H1 (cell line): ENCODE measurements at regions not wholly inside any gene's neighbourhood (a gene's known extent, or its start where the extent isn't known, plus 50 kb on each side); places are given as distances from the start of the nearest gene placed in this dataset.

Experiments used
- BRCA1 ChIP-seq: IDR thresholded peaks from 2 replicates; pipeline ENCODE4 v1.6.1; 2012; ENCODE audit warnings: low read depth, low read length, improper control_type of control experiment
- CBX5 ChIP-seq: fragments of 300-800, 300-1000 bp; sonication (generic); IDR thresholded peaks from 2 replicates; pipeline ENCODE4 v1.7.1; 2016; ENCODE audit warnings: antibody characterized with exemption, low read length, low read depth
- CEBPB ChIP-seq: IDR thresholded peaks from 2 replicates; pipeline ENCODE4 v1.6.1; 2012; ENCODE audit warnings: low read depth, low read length
- CHD1 ChIP-seq: IDR thresholded peaks from 2 replicates; pipeline ENCODE4 v1.6.1; 2012; ENCODE audit warnings: low read depth, low read length, improper control_type of control experiment
- CHD2 ChIP-seq: IDR thresholded peaks from 2 replicates; pipeline ENCODE4 v1.6.1; 2012; ENCODE audit warnings: low read length, improper control_type of control experiment
- CTCF ChIP-seq, 3 experiments: IDR thresholded peaks; 1 replicate in 2 of 3; 2 replicates in 1 of 3; pipeline versions ENCODE4 v1.5.1 to v1.6.1; 2011; ENCODE audit warnings: low read length in 3 of 3, mild to moderate bottlenecking in 3 of 3, inconsistent platforms in 2 of 3, low read depth in 1 of 3, moderate library complexity in 1 of 3; ENCODE audit not compliant: insufficient read depth in 1 of 3; ENCODE audit errors: control extremely low read depth in 1 of 3
- HDAC6 ChIP-seq: IDR thresholded peaks from one replicate; pipeline ENCODE4 v1.7.1; 2012; ENCODE audit warnings: low read depth, mild to moderate bottlenecking, inconsistent platforms, low read length, moderate library complexity
- KDM5A ChIP-seq: fragments of 200-600 bp; IDR thresholded peaks from 2 replicates; pipeline ENCODE4 v1.7.1; 2012; ENCODE audit warnings: mild to moderate bottlenecking, low read length, inconsistent platforms, mixed read lengths
- MAX ChIP-seq: IDR thresholded peaks from 2 replicates; pipeline ENCODE4 v1.6.1; 2012; ENCODE audit warnings: inconsistent platforms
- POLR2A ChIP-seq, 2 experiments: IDR thresholded peaks; 1 replicate in 1 of 2; 2 replicates in 1 of 2; pipeline ENCODE4 v1.6.1; 2011; ENCODE audit warnings: low read depth in 2 of 2, low read length in 2 of 2, mild to moderate bottlenecking in 2 of 2; ENCODE audit errors: control extremely low read depth in 1 of 2
- POLR2AphosphoS5 ChIP-seq: IDR thresholded peaks from 2 replicates; pipeline ENCODE4 v1.6.1; 2011; ENCODE audit warnings: low read depth, low read length
- RFX5 ChIP-seq: IDR thresholded peaks from 2 replicates; pipeline ENCODE4 v1.6.1; 2011; ENCODE audit warnings: low read depth, low read length, improper control_type of control experiment, borderline replicate concordance
- SP4 ChIP-seq: IDR thresholded peaks from 2 replicates; pipeline ENCODE4 v1.6.1; 2012; ENCODE audit warnings: low read length, inconsistent platforms
- TAF1 ChIP-seq: IDR thresholded peaks from 2 replicates; pipeline ENCODE4 v1.6.1; 2011; ENCODE audit warnings: mild to moderate bottlenecking, low read depth, low read length

DNA sequence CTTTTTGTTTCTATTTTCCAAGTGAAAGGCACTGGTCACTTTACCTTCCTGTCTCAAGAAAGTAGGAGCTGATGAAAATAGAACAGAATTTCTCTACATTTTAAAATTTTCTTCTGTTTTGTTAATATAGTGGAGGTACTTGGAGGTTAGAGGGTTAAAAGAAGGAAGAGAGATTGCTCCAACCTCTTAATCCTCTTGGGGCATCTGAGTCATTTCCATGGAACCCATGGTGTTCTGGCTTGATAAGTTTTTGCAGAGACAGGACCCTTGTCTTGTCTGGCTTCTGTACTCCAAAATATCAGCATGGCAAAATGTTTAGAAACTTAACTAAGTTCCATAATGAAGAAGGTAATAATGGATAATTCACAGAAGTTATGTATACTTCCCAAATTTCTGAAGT is 727.2 kb downstream of the C4orf33 start:
- TF ChIP-seq CTCF (IDR thresholded peaks at IDR 0.05; ENCODE audit: control extremely low read depth in 1 of 3, insufficient read depth in 1 of 3, low read depth in 1 of 3, low read length in 3 of 3) (no peak), CBX5 (no peak), POLR2A (IDR thresholded peaks at IDR 0.05; ENCODE audit: control extremely low read depth in 1 of 2, low read depth in 2 of 2, low read length in 2 of 2) (no peak), CHD2 (no peak), SP4 (no peak), POLR2AphosphoS5 (no peak), KDM5A (no peak), TAF1 (no peak), CHD1 (no peak), CEBPB (no peak), MAX (no peak), BRCA1 (no peak), HDAC6 (no peak), RFX5 (no peak)
